ENCODE measurements at regions not wholly inside any gene's neighbourhood (a gene's known extent, or its start where the extent isn't known, plus 50 kb on each side); places are given as distances from the start of the nearest gene placed in this dataset.

DNA sequence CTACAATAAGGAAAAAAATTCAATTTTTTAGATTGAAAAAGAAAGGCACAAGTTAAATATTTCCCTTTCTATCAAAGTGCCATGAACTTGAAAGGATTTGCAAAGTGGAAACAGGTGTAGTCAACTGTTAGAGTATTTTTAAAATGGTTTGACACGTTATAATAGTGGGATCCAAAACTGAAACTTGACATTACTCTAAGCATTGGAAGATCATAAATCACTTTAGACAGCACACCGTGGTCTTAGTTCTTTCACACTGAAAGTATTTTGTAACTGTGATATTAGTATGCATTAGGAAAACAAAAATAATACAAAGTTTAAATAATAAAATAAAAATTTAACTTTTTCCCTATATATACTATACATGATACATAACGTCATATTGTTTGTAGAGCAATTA lies 933.1 kb downstream of the EPHA3 start:
- no peak for ATAC-seq
- H3K27ac ChIP-seq (ENCODE audit: low read length) = no peak overlapping the region
- no peaks in the 10 kb centered on the region for H3K27me3 ChIP-seq (ENCODE audit: control insufficient read depth, insufficient read depth)
- no peak overlapping the region for H3K4me3 ChIP-seq (ENCODE audit: low read length)
- intact Hi-C loops (cut with DNase I) = no loop called here
- 70% methylated on average over 3 of the region's 3 CpGs for whole genome bisulfite sequencing
- no peaks in the 10 kb centered on the region for H3K4me1 ChIP-seq (ENCODE audit: control insufficient read depth, insufficient read depth, low read length)
- no peaks in the 10 kb centered on the region for H3K9me3 ChIP-seq (ENCODE audit: control insufficient read depth, low read length)
- DNase-seq = no peak

DNA sequence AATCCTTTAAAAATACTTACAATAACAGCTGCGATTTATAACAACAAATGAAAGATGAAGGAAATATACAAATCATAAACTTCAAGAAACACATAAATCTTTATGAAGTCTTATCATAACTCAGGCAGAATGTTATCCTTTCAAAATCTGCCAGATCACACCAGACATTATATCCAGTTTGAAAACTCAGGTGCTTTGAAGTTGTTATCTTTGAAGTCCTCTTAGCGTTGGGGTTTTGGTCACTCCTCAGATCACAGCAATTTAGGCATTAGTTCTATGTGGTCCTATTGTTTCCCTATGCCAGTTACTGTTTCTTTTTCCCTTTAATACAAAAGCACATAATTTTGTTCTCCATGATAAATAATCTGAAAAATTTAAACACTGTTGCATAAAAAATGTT lies 934.6 kb downstream of the EPHA3 start:
- DNase-seq (no peak), ATAC-seq (no peak)
- intact Hi-C loops (cut with DNase I) = no loop called here
- Histone ChIP-seq H3K9me3 (ENCODE audit: control insufficient read depth, low read length) (no peaks in the 10 kb centered on the region), H3K4me3 (ENCODE audit: low read length) (no peak overlapping the region), H3K4me1 (ENCODE audit: control insufficient read depth, insufficient read depth, low read length) (no peaks in the 10 kb centered on the region), H3K27me3 (ENCODE audit: control insufficient read depth, insufficient read depth) (no peaks in the 10 kb centered on the region), H3K27ac (ENCODE audit: low read length) (no peak overlapping the region)
- 62% methylated on average over 2 of the region's 2 CpGs for WGBS

DNA sequence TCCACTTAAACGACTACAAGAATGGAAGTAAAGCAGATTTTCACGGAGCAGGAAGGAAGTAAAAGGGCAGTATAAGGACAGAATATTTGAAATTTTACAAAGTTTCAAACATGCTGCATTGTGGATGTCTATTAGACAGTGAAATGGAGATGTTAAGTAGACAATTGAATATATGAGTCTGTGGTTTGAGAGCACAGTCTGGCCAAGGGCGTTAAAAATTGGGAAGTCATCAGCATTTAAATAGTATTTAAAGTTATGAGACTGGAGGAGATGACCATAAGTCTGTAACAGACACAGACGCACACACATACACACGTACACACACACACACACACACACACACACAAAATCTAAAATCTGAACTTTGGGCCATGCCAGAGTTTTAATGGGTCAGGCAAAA lies 935.9 kb downstream of the EPHA3 start:
- no peak overlapping the region for H3K27ac ChIP-seq (ENCODE audit: low read length)
- H3K4me1 ChIP-seq (ENCODE audit: control insufficient read depth, insufficient read depth, low read length) = no peaks in the 10 kb centered on the region
- no peaks in the 10 kb centered on the region for H3K27me3 ChIP-seq (ENCODE audit: control insufficient read depth, insufficient read depth)
- no peak for DNase-seq
- 82% methylated on average over 5 of the region's 5 CpGs for WGBS
- H3K4me3 ChIP-seq (ENCODE audit: low read length) = no peak overlapping the region
- ATAC-seq = no peak
- no peaks in the 10 kb centered on the region for H3K9me3 ChIP-seq (ENCODE audit: control insufficient read depth, low read length)
- intact Hi-C loops (cut with DNase I) = no loop called here

DNA sequence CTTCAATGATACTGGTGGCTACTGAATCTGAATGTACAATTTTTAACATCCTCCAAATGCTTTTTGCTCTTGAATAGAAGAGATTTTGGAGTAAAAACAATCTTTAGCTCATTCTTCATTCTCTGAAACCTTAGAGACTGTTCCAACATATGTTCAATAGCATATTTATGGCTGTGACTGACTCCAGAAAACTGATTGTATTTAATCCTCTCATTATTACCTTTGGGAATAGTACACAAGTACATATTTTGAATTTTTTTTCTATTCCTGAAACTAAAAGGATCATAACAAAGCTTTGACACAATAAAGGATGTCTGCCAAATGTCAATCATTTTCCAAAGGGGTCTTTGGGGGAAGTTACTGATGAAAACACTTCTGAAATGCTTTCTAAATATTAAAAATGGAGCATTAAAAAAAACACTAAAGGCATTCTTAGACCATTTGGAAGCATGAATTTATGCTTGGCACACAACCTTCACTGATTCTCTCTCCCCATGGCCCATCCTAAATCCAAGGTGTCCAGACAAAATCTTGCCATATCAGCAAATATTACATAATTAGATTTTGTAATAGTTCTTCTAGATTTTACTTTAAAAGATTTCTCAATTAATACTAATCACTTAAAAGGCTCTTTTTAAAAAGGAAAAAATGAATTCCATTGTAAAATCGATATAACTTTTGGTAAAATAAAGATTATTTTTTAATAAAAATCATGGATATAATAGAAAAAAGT lies 936.8 kb downstream of the EPHA3 start:
- DNase-seq (no peak), ATAC-seq (no peak)
- 80% methylated on average over 1 of the region's 1 CpG for WGBS
- Histone ChIP-seq H3K4me3 (ENCODE audit: low read length) (no peak overlapping the region), H3K4me1 (ENCODE audit: control insufficient read depth, insufficient read depth, low read length) (no peaks in the 10 kb centered on the region), H3K9me3 (ENCODE audit: control insufficient read depth, low read length) (no peaks in the 10 kb centered on the region), H3K27me3 (ENCODE audit: control insufficient read depth, insufficient read depth) (no peaks in the 10 kb centered on the region), H3K27ac (ENCODE audit: low read length) (no peak overlapping the region)
- intact Hi-C loops (cut with DNase I) = no loop called here

DNA sequence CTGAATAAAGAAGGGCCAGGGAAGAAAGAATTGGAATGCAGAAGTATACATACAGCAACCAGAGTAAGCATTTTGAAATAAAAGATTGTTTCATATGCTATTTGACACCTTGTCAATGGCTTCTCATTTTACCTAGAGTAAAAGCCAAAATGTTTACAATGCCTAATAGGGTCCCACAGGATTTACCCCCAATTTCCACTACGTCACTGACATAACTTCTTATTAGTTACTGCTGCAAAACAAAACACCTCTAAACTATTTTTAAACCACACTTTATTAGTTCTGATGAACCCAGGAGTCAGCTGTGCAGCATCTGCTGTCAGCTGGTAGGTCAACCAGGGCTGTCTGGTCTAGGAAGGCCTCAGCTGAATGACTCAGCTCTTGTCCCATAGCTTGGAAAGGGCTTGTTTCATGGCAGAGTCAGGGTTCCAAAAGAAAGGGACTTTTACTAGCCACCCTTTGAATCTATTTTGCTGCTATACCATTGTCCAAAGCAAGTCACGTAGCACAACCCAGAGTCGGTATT lies 945.1 kb downstream of the EPHA3 start:
- no peak overlapping the region for H3K27ac ChIP-seq (ENCODE audit: low read length)
- 79% methylated on average over 3 of the region's 3 CpGs for WGBS
- intact Hi-C loops (cut with DNase I) = no loop called here
- no peaks in the 10 kb centered on the region for H3K9me3 ChIP-seq (ENCODE audit: control insufficient read depth, low read length)
- H3K4me1 ChIP-seq (ENCODE audit: control insufficient read depth, insufficient read depth, low read length) = no peaks in the 10 kb centered on the region
- DNase-seq = no peak
- no peak for ATAC-seq
- H3K27me3 ChIP-seq (ENCODE audit: control insufficient read depth, insufficient read depth) = no peaks in the 10 kb centered on the region
- H3K4me3 ChIP-seq (ENCODE audit: low read length) = no peak overlapping the region

DNA sequence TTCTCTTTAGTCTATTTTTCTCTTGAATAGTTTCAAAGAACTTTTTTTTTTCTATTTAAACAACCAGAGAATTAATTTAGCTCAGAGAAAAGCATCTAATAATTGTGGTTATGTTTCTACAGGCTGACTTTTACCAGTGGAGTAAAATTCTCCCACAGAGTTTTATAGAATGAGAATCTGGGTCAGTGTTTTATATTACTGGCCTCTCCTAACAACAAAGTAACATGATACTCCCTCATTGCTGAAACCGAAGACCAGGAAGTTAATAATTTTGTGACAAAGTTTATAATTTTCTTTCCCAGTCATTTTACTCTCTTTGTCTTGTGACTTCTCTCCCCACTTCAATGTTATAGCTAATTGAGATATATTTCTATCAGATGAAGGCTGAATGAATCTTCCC lies 946.9 kb downstream of the EPHA3 start:
- ATAC-seq (no peak), DNase-seq (no peak)
- no peaks in the 10 kb centered on the region for H3K9me3 ChIP-seq (ENCODE audit: control insufficient read depth, low read length)
- intact Hi-C loops (cut with DNase I) = no loop called here
- no peak overlapping the region for H3K4me3 ChIP-seq (ENCODE audit: low read length)
- H3K27me3 ChIP-seq (ENCODE audit: control insufficient read depth, insufficient read depth) = no peaks in the 10 kb centered on the region
- no peaks in the 10 kb centered on the region for H3K4me1 ChIP-seq (ENCODE audit: control insufficient read depth, insufficient read depth, low read length)
- no peak overlapping the region for H3K27ac ChIP-seq (ENCODE audit: low read length)
- 40% methylated on average over 1 of the region's 1 CpG for WGBS

DNA sequence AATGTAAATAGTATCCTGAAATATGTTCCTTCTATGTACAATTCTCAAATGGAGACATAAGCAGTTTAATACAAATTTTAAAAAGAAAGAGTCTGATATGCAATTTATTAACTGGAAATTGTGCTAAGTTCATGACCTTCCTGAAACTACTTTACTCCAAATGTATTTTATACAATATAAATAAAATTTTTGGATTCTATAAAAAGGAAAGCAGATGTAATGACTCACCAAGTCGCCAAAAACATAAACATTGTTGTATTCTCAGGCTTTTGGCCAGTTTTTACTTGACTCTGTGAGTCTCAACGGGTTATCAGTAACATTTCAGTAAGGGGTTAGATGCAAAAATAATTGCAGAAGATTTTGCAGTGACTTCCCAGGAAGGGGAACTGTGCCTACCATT lies 948.2 kb downstream of the EPHA3 start:
- Histone ChIP-seq H3K4me1 (ENCODE audit: control insufficient read depth, insufficient read depth, low read length) (no peaks in the 10 kb centered on the region), H3K9me3 (ENCODE audit: control insufficient read depth, low read length) (no peaks in the 10 kb centered on the region), H3K27ac (ENCODE audit: low read length) (no peak overlapping the region), H3K4me3 (ENCODE audit: low read length) (no peak overlapping the region), H3K27me3 (ENCODE audit: control insufficient read depth, insufficient read depth) (no peaks in the 10 kb centered on the region)
- intact Hi-C loops (cut with DNase I) = no loop called here
- WGBS = 33% methylated on average over 2 of the region's 2 CpGs
- ATAC-seq (no peak), DNase-seq (no peak)

DNA sequence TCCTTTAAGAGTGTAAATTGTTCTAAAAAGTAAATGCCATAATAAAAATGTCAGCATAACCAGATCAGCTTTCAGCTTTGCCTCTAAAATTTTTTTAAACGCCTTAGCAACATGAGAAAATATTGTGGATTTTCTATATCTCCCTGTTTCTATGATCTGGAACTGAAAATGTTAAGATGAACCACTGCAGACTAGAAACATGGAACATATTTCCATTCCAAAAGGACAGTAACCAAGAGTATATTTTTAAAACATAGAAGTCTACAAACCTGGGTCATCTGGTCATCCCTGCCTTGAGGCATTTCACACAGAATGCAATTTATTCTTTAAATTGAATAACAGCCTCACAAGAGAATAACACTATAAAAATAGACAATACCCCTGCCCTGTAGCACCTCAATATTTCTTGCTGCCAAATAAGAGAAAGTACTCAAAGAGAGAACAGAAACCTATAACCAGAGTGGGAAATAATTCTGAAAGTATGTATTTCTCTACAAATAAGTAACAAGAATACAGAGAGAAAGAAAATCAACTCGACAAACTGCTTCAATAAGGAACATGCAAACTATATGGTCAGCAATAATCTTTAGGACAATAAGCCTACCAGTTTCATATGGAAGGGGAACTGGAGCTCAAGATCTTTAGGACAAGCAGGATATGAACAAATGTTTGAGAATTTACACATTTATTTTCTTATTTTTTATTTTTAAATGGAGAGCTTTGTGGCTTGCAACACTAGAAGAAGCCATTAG lies 949.0 kb downstream of the EPHA3 start:
- H3K4me3 ChIP-seq (ENCODE audit: low read length) = no peak overlapping the region
- intact Hi-C loops (cut with DNase I) = no loop called here
- no peak overlapping the region for H3K27ac ChIP-seq (ENCODE audit: low read length)
- H3K4me1 ChIP-seq (ENCODE audit: control insufficient read depth, insufficient read depth, low read length) = no peaks in the 10 kb centered on the region
- DNase-seq = no peak
- WGBS = 75% methylated on average over 2 of the region's 2 CpGs
- no peaks in the 10 kb centered on the region for H3K9me3 ChIP-seq (ENCODE audit: control insufficient read depth, low read length)
- H3K27me3 ChIP-seq (ENCODE audit: control insufficient read depth, insufficient read depth) = no peaks in the 10 kb centered on the region
- ATAC-seq = no peak

DNA sequence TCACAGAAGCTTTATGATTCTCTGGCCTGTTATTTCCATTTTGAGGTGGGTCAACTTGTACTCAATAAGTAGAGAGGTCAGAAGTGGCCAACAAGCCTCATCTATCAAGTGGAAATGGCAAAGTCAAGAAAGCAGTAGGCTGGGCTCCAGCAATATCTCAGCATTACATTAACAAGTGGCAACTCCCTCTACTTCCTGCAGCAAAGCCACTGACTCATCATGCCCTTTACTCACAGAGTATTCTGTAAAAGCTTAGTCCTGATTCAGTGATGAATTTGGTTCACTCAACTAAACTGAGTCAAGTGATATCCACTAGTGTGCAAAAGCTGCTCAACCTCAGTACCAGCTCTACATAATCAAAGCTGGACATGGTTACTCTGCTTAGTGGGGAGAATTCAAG lies 954.6 kb downstream of the EPHA3 start:
- DNase-seq = no peak
- no peaks in the 10 kb centered on the region for H3K27me3 ChIP-seq (ENCODE audit: control insufficient read depth, insufficient read depth)
- no peaks in the 10 kb centered on the region for H3K9me3 ChIP-seq (ENCODE audit: control insufficient read depth, low read length)
- ATAC-seq = no peak
- no peak overlapping the region for H3K27ac ChIP-seq (ENCODE audit: low read length)
- H3K4me1 ChIP-seq (ENCODE audit: control insufficient read depth, insufficient read depth, low read length) = no peaks in the 10 kb centered on the region
- intact Hi-C loops (cut with DNase I) = no loop called here
- H3K4me3 ChIP-seq (ENCODE audit: low read length) = no peak overlapping the region

DNA sequence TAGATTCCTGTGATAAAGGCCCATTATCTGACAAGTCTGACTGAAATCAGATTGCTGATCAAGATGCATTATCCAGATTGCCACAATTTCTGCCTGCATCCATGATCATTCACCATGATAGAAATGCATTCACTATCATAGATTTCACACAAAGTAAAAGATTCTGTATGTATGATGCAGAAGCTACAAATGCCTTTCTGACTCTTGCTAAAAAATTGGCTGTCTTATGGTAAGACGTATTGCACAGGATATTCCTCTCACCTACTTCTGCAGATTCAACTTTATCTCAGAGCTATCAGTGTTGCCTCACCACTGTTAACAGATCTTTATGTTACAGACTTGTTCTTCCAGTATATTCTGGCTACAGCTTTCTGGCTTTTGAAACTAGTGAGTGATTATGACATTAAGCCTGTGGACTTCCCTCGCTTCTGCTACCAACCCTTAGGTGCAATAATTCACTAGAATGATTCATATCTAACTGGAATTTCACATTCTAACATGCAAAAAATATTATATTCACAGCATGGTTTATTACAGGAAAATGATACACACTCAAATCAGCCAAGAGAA lies 955.3 kb downstream of the EPHA3 start:
- Histone ChIP-seq H3K9me3 (ENCODE audit: control insufficient read depth, low read length) (no peaks in the 10 kb centered on the region), H3K4me1 (ENCODE audit: control insufficient read depth, insufficient read depth, low read length) (no peaks in the 10 kb centered on the region), H3K27ac (ENCODE audit: low read length) (no peak overlapping the region), H3K4me3 (ENCODE audit: low read length) (no peak overlapping the region), H3K27me3 (ENCODE audit: control insufficient read depth, insufficient read depth) (no peaks in the 10 kb centered on the region)
- intact Hi-C loops (cut with DNase I) = no loop called here
- WGBS = 75% methylated on average over 2 of the region's 2 CpGs
- ATAC-seq = no peak
- DNase-seq = no peak

DNA sequence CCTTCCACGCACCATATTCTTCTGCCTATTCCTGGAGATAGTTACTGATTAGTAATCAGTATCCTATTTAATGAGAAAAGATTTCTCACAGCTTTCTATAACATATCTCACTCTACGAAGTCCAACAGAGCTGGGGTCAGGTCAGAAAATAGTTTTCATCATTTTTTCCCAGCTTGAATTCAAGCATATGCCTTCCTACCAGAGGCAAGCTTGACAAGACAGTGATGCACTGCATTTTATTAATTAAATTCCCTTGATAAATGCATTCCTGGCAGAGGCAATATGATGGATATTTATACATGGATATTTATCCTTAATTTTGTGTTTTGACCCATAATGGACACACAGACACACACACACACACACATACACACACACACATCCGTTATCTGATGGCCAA lies 961.4 kb downstream of the EPHA3 start:
- DNase-seq (no peak), ATAC-seq (no peak)
- intact Hi-C loops (cut with DNase I) = no loop called here
- 75% methylated on average over 3 of the region's 3 CpGs for WGBS
- Histone ChIP-seq H3K27me3 (ENCODE audit: control insufficient read depth, insufficient read depth) (no peaks in the 10 kb centered on the region), H3K27ac (ENCODE audit: low read length) (no peak overlapping the region), H3K4me3 (ENCODE audit: low read length) (no peak overlapping the region), H3K9me3 (ENCODE audit: control insufficient read depth, low read length) (no peaks in the 10 kb centered on the region), H3K4me1 (ENCODE audit: control insufficient read depth, insufficient read depth, low read length) (no peaks in the 10 kb centered on the region)
